ENCODE measurements at regions not wholly inside any gene's neighbourhood (a gene's known extent, or its start where the extent isn't known, plus 50 kb on each side); places are given as distances from the start of the nearest gene placed in this dataset.

DNA sequence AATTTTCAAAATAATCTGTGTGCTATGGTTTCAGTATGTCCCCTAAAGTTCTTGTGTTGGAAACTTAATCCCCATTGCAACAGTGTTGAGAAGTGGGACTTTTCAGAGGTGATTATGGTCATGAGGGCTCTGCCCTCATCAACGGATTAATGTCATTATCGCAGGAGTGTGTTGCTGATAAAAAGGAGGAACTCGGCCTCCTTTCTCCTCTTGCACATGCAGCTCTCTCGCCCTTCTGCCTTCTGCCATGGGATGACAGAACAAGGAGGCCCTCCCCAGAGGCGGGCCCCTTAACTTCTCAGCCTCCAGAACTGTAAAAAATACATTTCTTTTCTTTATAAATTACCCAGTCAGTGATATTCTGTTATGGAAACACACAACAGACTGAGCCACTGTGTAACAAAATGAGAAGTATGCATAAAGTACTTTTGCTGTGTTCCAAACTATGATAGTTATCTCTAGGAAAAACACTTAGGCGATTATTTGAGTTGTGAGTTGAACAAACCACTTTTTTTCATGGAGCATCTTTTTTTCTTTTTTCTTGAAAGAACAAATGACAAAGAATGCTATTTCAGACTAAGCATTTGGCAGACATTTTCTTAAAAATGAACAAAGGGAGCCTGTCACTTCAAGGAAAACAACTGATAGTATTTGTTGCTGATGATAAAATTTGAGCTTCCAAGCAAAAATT is 134.8 kb upstream of the FUT8 start:
- Mint-ChIP-seq H3K4me1 (peaks cover 12 to 13% (median 12%) of the 10 kb centered on the region in 3 donors), H3K9me3 (no peaks in the 10 kb centered on the region), H3K27ac (peak overlapping the region in 1 of 2 donors; percentile 34), H3K27me3 (no peaks in the 10 kb centered on the region), H3K36me3 (no peaks in the 10 kb centered on the region), H3K4me3 (no peak overlapping the region)
- no peaks in the 10 kb centered on the region for H3K36me3 ChIP-seq (ENCODE audit: control insufficient read depth in 2 of 2, extremely low read depth in 1 of 2, insufficient read depth in 1 of 2, low read length in 1 of 2)
- DNase-seq (no peak), ATAC-seq (replicated peaks in 1 of 4) (no peak)
- no peak overlapping the region for H3K4me3 ChIP-seq (ENCODE audit: control insufficient read depth in 1 of 2, extremely low read depth in 1 of 2, low read length in 1 of 2)
- no peaks in the 10 kb centered on the region for H3K27me3 ChIP-seq (replicated peaks in 1 of 2; ENCODE audit: control insufficient read depth in 2 of 2, extremely low read depth in 1 of 2, insufficient read depth in 2 of 2, low read length in 1 of 2)
- ChIA-PET CTCF (no interaction called here), POLR2A (interaction anchor here in 1 of 2 donors (0.6 kb wide), 1 partner anchor 565 kb away, joined by 3 read pairs; no protein-coding TSS in a partner anchor)
- H3K27ac ChIP-seq (ENCODE audit: low read length), result no peak overlapping the region
- H3K4me1 ChIP-seq (ENCODE audit: control insufficient read depth in 1 of 2, extremely low read depth in 1 of 2, insufficient read depth in 2 of 2, low read length in 2 of 2), result peaks cover 10 to 11% of the 10 kb centered on the region in 2 experiments
- H3K9me3 ChIP-seq, result no peaks in the 10 kb centered on the region
- no CpG with 5 or more reads among the region's 6 CpGs for WGBS (ENCODE audit: insufficient coverage)

DNA sequence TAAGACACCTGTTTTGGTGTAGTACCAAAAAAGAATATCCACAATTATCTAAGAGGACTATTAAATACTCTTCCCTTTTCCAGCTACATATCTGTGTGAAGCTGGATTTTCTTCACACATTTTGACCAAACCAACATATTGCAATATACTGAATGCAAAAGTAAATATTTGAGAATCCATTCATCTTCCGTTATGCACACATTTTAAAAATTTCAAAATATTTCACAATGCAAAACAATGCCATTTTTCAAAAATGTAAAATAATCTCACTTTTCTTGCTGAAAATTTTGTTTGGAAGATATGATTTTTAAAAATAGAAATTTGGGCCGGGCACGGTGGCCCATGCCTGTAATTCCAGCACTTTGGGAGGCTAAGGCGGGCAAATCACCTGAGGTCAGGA is 133.9 kb upstream of the FUT8 start:
- Histone ChIP-seq H3K4me3 (ENCODE audit: control insufficient read depth in 1 of 2, extremely low read depth in 1 of 2, low read length in 1 of 2) (no peak overlapping the region), H3K9me3 (no peaks in the 10 kb centered on the region), H3K27ac (ENCODE audit: low read length) (no peak overlapping the region), H3K27me3 (replicated peaks in 1 of 2; ENCODE audit: control insufficient read depth in 2 of 2, extremely low read depth in 1 of 2, insufficient read depth in 2 of 2, low read length in 1 of 2) (no peaks in the 10 kb centered on the region), H3K36me3 (ENCODE audit: control insufficient read depth in 2 of 2, extremely low read depth in 1 of 2, insufficient read depth in 1 of 2, low read length in 1 of 2) (no peaks in the 10 kb centered on the region), H3K4me1 (ENCODE audit: control insufficient read depth in 1 of 2, extremely low read depth in 1 of 2, insufficient read depth in 2 of 2, low read length in 2 of 2) (peaks cover 18 to 20% of the 10 kb centered on the region in 2 experiments)
- ATAC-seq (replicated peaks in 1 of 4) (no peak), DNase-seq (no peak)
- Mint-ChIP-seq H3K27ac (no peak overlapping the region), H3K36me3 (no peaks in the 10 kb centered on the region), H3K4me3 (no peak overlapping the region), H3K27me3 (no peaks in the 10 kb centered on the region), H3K9me3 (no peaks in the 10 kb centered on the region), H3K4me1 (peaks cover 20 to 21% (median 20%) of the 10 kb centered on the region in 3 donors)
- ChIA-PET CTCF (interaction anchor here in 1 of 2 donors (0.6 kb wide), 1 partner anchor 28 kb away, joined by 5 read pairs; no protein-coding TSS in a partner anchor), POLR2A (interaction anchor here (0.6 to 0.7 kb wide), 2 partner anchors 63 to 565 kb away, joined by 3 to 4 read pairs; no protein-coding TSS in a partner anchor)
- WGBS (ENCODE audit: insufficient coverage), result 90% methylated on average over 2 of the region's 4 CpGs

GRCh38 chr14:65279510-65279909 is 133.0 kb upstream of the FUT8 start:
- no peak overlapping the region for H3K4me3 ChIP-seq (ENCODE audit: control insufficient read depth in 1 of 2, extremely low read depth in 1 of 2, low read length in 1 of 2)
- Mint-ChIP-seq H3K4me3 (no peak overlapping the region), H3K9me3 (no peaks in the 10 kb centered on the region), H3K27me3 (no peaks in the 10 kb centered on the region), H3K36me3 (no peaks in the 10 kb centered on the region), H3K27ac (no peak overlapping the region), H3K4me1 (peaks cover 26 to 28% (median 28%) of the 10 kb centered on the region in 3 donors)
- ATAC-seq (replicated peaks in 1 of 4), result no peak
- no peaks in the 10 kb centered on the region for H3K9me3 ChIP-seq
- 97% methylated on average over 19 of the region's 22 CpGs for WGBS (ENCODE audit: insufficient coverage)
- no peak overlapping the region for H3K27ac ChIP-seq (ENCODE audit: low read length)
- H3K36me3 ChIP-seq (ENCODE audit: control insufficient read depth in 2 of 2, extremely low read depth in 1 of 2, insufficient read depth in 1 of 2, low read length in 1 of 2), result no peaks in the 10 kb centered on the region
- H3K4me1 ChIP-seq (ENCODE audit: control insufficient read depth in 1 of 2, extremely low read depth in 1 of 2, insufficient read depth in 2 of 2, low read length in 2 of 2), result peaks cover 20 to 24% of the 10 kb centered on the region in 2 experiments
- POLR2A ChIA-PET, result no interaction called here
- DNase-seq, result no peak
- CTCF ChIA-PET, result no interaction called here
- H3K27me3 ChIP-seq (replicated peaks in 1 of 2; ENCODE audit: control insufficient read depth in 2 of 2, extremely low read depth in 1 of 2, insufficient read depth in 2 of 2, low read length in 1 of 2), result no peaks in the 10 kb centered on the region

GRCh38 chr14:65279958-65280357 is 132.6 kb upstream of the FUT8 start:
- H3K4me3 Mint-ChIP-seq, result no peak overlapping the region
- no peaks in the 10 kb centered on the region for H3K9me3 Mint-ChIP-seq
- H3K27ac Mint-ChIP-seq, result no peak overlapping the region
- POLR2A ChIA-PET, result no interaction called here
- H3K27me3 Mint-ChIP-seq, result no peaks in the 10 kb centered on the region
- no peaks in the 10 kb centered on the region for H3K36me3 ChIP-seq (ENCODE audit: control insufficient read depth in 2 of 2, extremely low read depth in 1 of 2, insufficient read depth in 1 of 2, low read length in 1 of 2)
- ATAC-seq (replicated peaks in 1 of 4) (no peak), DNase-seq (no peak)
- peaks cover 20 to 24% of the 10 kb centered on the region in 2 experiments for H3K4me1 ChIP-seq (ENCODE audit: control insufficient read depth in 1 of 2, extremely low read depth in 1 of 2, insufficient read depth in 2 of 2, low read length in 2 of 2)
- CTCF ChIA-PET, result no interaction called here
- H3K27me3 ChIP-seq (replicated peaks in 1 of 2; ENCODE audit: control insufficient read depth in 2 of 2, extremely low read depth in 1 of 2, insufficient read depth in 2 of 2, low read length in 1 of 2), result no peaks in the 10 kb centered on the region
- 96% methylated on average over 23 of the region's 25 CpGs for WGBS (ENCODE audit: insufficient coverage)
- H3K4me3 ChIP-seq (ENCODE audit: control insufficient read depth in 1 of 2, extremely low read depth in 1 of 2, low read length in 1 of 2), result no peak overlapping the region
- no peak overlapping the region for H3K27ac ChIP-seq (ENCODE audit: low read length)
- peaks cover 26 to 28% (median 28%) of the 10 kb centered on the region in 3 donors for H3K4me1 Mint-ChIP-seq
- no peaks in the 10 kb centered on the region for H3K9me3 ChIP-seq
- H3K36me3 Mint-ChIP-seq, result no peaks in the 10 kb centered on the region

GRCh38 chr14:65280653-65281052 is 131.9 kb upstream of the FUT8 start:
- Histone ChIP-seq H3K27me3 (replicated peaks in 1 of 2; ENCODE audit: control insufficient read depth in 2 of 2, extremely low read depth in 1 of 2, insufficient read depth in 2 of 2, low read length in 1 of 2) (no peaks in the 10 kb centered on the region), H3K4me3 (ENCODE audit: control insufficient read depth in 1 of 2, extremely low read depth in 1 of 2, low read length in 1 of 2) (no peak overlapping the region), H3K9me3 (no peaks in the 10 kb centered on the region), H3K36me3 (ENCODE audit: control insufficient read depth in 2 of 2, extremely low read depth in 1 of 2, insufficient read depth in 1 of 2, low read length in 1 of 2) (no peaks in the 10 kb centered on the region), H3K4me1 (ENCODE audit: control insufficient read depth in 1 of 2, extremely low read depth in 1 of 2, insufficient read depth in 2 of 2, low read length in 2 of 2) (peaks cover 20 to 24% of the 10 kb centered on the region in 2 experiments), H3K27ac (ENCODE audit: low read length) (no peak overlapping the region)
- WGBS (ENCODE audit: insufficient coverage), result 97% methylated on average over 22 of the region's 22 CpGs
- no peak for DNase-seq
- CTCF ChIA-PET, result interaction anchor here in 1 of 2 donors (0.6 kb wide), 1 partner anchor 33 kb away, joined by 4 read pairs; no protein-coding TSS in a partner anchor
- H3K36me3 Mint-ChIP-seq, result no peaks in the 10 kb centered on the region
- peak overlapping the region in 1 of 3 donors; percentile 6 for H3K4me3 Mint-ChIP-seq
- no peaks in the 10 kb centered on the region for H3K9me3 Mint-ChIP-seq
- no peaks in the 10 kb centered on the region for H3K27me3 Mint-ChIP-seq
- H3K27ac Mint-ChIP-seq, result peak overlapping the region in 1 of 2 donors; percentile 48
- POLR2A ChIA-PET, result no interaction called here
- no peak for ATAC-seq (replicated peaks in 1 of 4)
- H3K4me1 Mint-ChIP-seq, result peaks cover 26 to 28% (median 28%) of the 10 kb centered on the region in 3 donors

- Histone ChIP-seq H3K27me3 (replicated peaks in 1 of 2; ENCODE audit: control insufficient read depth in 2 of 2, extremely low read depth in 1 of 2, insufficient read depth in 2 of 2, low read length in 1 of 2) (no peaks in the 10 kb centered on the region), H3K4me1 (ENCODE audit: control insufficient read depth in 1 of 2, extremely low read depth in 1 of 2, insufficient read depth in 2 of 2, low read length in 2 of 2) (peaks cover 26 to 34% of the 10 kb centered on the region in 2 experiments), H3K9me3 (no peaks in the 10 kb centered on the region), H3K27ac (ENCODE audit: low read length) (peak overlapping the region; percentile 64), H3K4me3 (ENCODE audit: control insufficient read depth in 1 of 2, extremely low read depth in 1 of 2, low read length in 1 of 2) (peak overlapping the region; percentile 28 to 48), H3K36me3 (ENCODE audit: control insufficient read depth in 2 of 2, extremely low read depth in 1 of 2, insufficient read depth in 1 of 2, low read length in 1 of 2) (no peaks in the 10 kb centered on the region)
- ATAC-seq (replicated peaks in 1 of 4), result peak; percentile 52 to 73 (median 62)
- Mint-ChIP-seq H3K27me3 (no peaks in the 10 kb centered on the region), H3K27ac (peak overlapping the region; percentile 89 to 90), H3K9me3 (no peaks in the 10 kb centered on the region), H3K36me3 (no peaks in the 10 kb centered on the region), H3K4me3 (peak overlapping the region; percentile 66 to 77 (median 70)), H3K4me1 (peaks cover 36 to 39% (median 37%) of the 10 kb centered on the region in 3 donors)
- ChIA-PET POLR2A (interaction anchor here in 1 of 2 donors (0.6 kb wide), 1 partner anchor 75 kb away, joined by 3 read pairs; no protein-coding TSS in a partner anchor), CTCF (no interaction called here)
- 55% methylated on average over 6 of the region's 12 CpGs for WGBS (ENCODE audit: insufficient coverage)
- peak in 4 of 35 experiments; percentile 10 to 32 (median 22) for DNase-seq
Measured at GRCh38 chr14:65281991-65282895, 130.3 kb upstream of the FUT8 start.
